Bone marrow (tissue), 2 donors: ENCODE measurements at regions not wholly inside any gene's neighbourhood (a gene's known extent, or its start where the extent isn't known, plus 50 kb on each side); places are given as distances from the start of the nearest gene placed in this dataset.
"Not testable (repeated sequence)": the region's sequence is repeated elsewhere in the genome, so short reads cannot be mapped to it uniquely, and the experiment has no call there.

Experiments
- DNase-seq, 2 donors: peaks; one replicate each; lab custom pipeline; 2025; lab: John Stamatoyannopoulos, UW

- no peak for DNase-seq
These were observed 63.0 kb downstream of the HOXA1 start for GRCh38 chr7:27032839-27033238.

GRCh38 chr7:27031289-27032172 lies 64.3 kb downstream of the HOXA1 start:
- DNase-seq, result peak in 1 of 2 donors; percentile 17

GRCh38 chr7:27030393-27031050 lies 65.3 kb downstream of the HOXA1 start:
- no peak for DNase-seq

- DNase-seq, result no peak
These were observed 70.5 kb downstream of the HOXA1 start for GRCh38 chr7:27025270-27025669.

GRCh38 chr7:27010068-27010467 lies 85.7 kb downstream of the HOXA1 start:
- DNase-seq, result no peak

GRCh38 chr7:27000496-27000895 lies 95.3 kb downstream of the HOXA1 start:
- DNase-seq, result no peak

GRCh38 chr7:26998284-26998683 lies 97.5 kb downstream of the HOXA1 start:
- DNase-seq, result not testable (repeated sequence)

- DNase-seq, result no peak
These were observed 100.1 kb downstream of the HOXA1 start for GRCh38 chr7:26995666-26996065.

GRCh38 chr7:26993816-26994810 lies 101.7 kb downstream of the HOXA1 start:
- DNase-seq, result no peak

GRCh38 chr7:26992670-26993069 lies 103.1 kb downstream of the HOXA1 start:
- DNase-seq, result no peak

- no peak for DNase-seq
These were observed 104.0 kb downstream of the HOXA1 start for GRCh38 chr7:26991796-26992195.

GRCh38 chr7:26989897-26990670 lies 105.7 kb downstream of the HOXA1 start:
- no peak for DNase-seq

GRCh38 chr7:26988836-26989374 lies 106.9 kb downstream of the HOXA1 start:
- no peak for DNase-seq

GRCh38 chr7:26987338-26987737 lies 108.5 kb downstream of the HOXA1 start:
- no peak for DNase-seq

- DNase-seq, result no peak
These were observed 113.8 kb upstream of the SKAP2 start for GRCh38 chr7:26978146-26978545.

GRCh38 chr7:26976840-26977239 lies 112.5 kb upstream of the SKAP2 start:
- DNase-seq, result no peak

GRCh38 chr7:26971924-26972323 lies 107.5 kb upstream of the SKAP2 start:
- not testable (repeated sequence) for DNase-seq

- no peak for DNase-seq
These were observed 101.3 kb upstream of the SKAP2 start for GRCh38 chr7:26965724-26966123.

- no peak for DNase-seq
These were observed 99.9 kb upstream of the SKAP2 start for GRCh38 chr7:26964156-26964808.

- DNase-seq, result no peak
These were observed 94.9 kb upstream of the SKAP2 start for GRCh38 chr7:26959290-26959689.

GRCh38 chr7:26958834-26959233 lies 94.4 kb upstream of the SKAP2 start:
- DNase-seq, result no peak
